ENCODE measurements at regions not wholly inside any gene's neighbourhood (a gene's known extent, or its start where the extent isn't known, plus 50 kb on each side); places are given as distances from the start of the nearest gene placed in this dataset.
A peak's percentile ranks its signal among the peaks of the same experiment; 100 is the strongest.

DNA sequence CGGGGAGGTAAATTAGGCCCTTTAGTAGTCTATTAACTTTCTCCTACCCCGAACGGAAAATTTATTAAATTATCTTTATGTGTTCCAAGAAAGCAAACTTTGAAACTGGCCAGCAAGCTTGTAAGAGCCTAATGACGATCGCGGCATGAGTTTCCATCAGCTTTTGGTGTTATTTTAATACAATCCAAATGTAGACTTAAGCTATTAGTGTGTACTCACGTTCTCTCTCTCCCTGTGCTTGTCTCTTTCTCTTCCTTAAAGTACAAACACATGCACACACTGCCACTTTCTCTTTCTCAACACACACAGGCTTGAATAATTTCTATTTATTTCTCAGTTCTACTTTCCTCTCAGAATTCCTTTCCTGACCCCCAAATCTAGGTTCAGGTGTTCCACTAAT, 108.8 kb upstream of the MME start:
- Histone ChIP-seq H3K36me3 (no peaks in the 10 kb centered on the region), H3K27me3 (no peaks in the 10 kb centered on the region), H3K9me3 (no peaks in the 10 kb centered on the region), H3K4me1 (peaks cover 0 to 15% of the 10 kb centered on the region in 2 donors), H3K4me3 (no peak overlapping the region), H3K27ac (peak overlapping the region; percentile 69 to 71)
- DNase-seq (no peak), ATAC-seq (peak; percentile 86)
- intact Hi-C loops (cut with DNase I), result no loop called here
- TF ChIP-seq CTCF (IDR thresholded peaks at IDR 0.05), result no peak

- ATAC-seq (peak; percentile 27), DNase-seq (no peak)
- intact Hi-C loops (cut with DNase I), result no loop called here
- no peaks in the 10 kb centered on the region for H3K36me3 ChIP-seq
- H3K9me3 ChIP-seq, result no peaks in the 10 kb centered on the region
- peaks cover 0 to 15% of the 10 kb centered on the region in 2 donors for H3K4me1 ChIP-seq
- H3K27me3 ChIP-seq, result no peaks in the 10 kb centered on the region
- no peak overlapping the region for H3K4me3 ChIP-seq
- peak overlapping the region in 1 of 2 donors; percentile 71 for H3K27ac ChIP-seq
- TF ChIP-seq CTCF (IDR thresholded peaks at IDR 0.05), result no peak
Measured at GRCh38 chr3:154970797-154971196, 109.3 kb upstream of the MME start.

DNA sequence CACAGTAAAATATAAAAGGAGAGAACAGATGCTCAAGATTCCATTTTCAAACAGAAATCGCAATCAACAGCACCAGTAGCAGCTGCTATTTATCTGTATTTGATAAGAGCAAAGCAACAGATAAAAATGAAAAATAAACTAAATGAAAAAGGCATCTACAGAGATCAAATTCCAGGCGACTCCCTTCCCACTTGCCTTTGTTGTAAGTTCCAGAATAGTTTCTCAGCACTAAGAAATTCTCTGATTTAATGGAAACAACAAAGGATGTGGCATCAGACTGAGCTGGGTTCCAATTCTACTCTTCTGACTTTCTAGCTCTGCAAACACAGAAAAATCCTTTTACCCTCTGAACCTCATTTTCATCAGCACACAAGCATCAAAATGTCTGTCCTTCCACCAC, 110.8 kb upstream of the MME start:
- Histone ChIP-seq H3K27me3 (no peaks in the 10 kb centered on the region), H3K9me3 (no peaks in the 10 kb centered on the region), H3K27ac (no peak overlapping the region), H3K4me1 (peaks cover 0 to 15% of the 10 kb centered on the region in 2 donors), H3K4me3 (no peak overlapping the region), H3K36me3 (no peaks in the 10 kb centered on the region)
- TF ChIP-seq CTCF (IDR thresholded peaks at IDR 0.05), result no peak
- intact Hi-C loops (cut with DNase I), result no loop called here
- ATAC-seq, result no peak
- no peak for DNase-seq

DNA sequence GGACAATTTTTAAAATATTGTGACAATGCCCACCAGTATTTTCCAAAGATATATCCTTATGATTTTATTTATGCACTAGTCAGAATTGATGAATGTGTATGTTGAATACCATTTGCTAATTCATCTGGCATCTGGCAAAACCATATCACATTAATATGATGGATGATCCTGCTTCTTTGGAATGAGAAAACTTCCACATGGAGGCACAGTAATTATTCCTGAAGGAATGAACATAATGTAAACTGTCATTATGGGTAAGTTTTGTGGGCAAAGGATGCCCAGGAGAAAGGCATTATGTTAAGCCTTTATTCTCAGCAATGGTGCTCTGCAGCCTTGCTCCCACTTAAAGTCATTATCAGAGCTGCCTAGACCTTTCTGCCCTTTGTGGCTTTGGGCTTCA, 113.0 kb upstream of the MME start:
- no peak for DNase-seq
- intact Hi-C loops (cut with DNase I), result no loop called here
- H3K4me1 ChIP-seq, result peaks cover 0 to 12% of the 10 kb centered on the region in 2 donors
- no peak for TF ChIP-seq CTCF (IDR thresholded peaks at IDR 0.05)
- H3K36me3 ChIP-seq, result no peaks in the 10 kb centered on the region
- H3K27ac ChIP-seq, result no peak overlapping the region
- no peaks in the 10 kb centered on the region for H3K27me3 ChIP-seq
- no peak for ATAC-seq
- no peak overlapping the region for H3K4me3 ChIP-seq
- no peaks in the 10 kb centered on the region for H3K9me3 ChIP-seq

- TF ChIP-seq CTCF (IDR thresholded peaks at IDR 0.05), result no peak
- intact Hi-C loops (cut with DNase I), result no loop called here
- no peaks in the 10 kb centered on the region for H3K27me3 ChIP-seq
- peaks cover 0 to under 1% of the 10 kb centered on the region in 2 donors for H3K9me3 ChIP-seq
- no peaks in the 10 kb centered on the region for H3K36me3 ChIP-seq
- DNase-seq, result no peak
- ATAC-seq, result no peak
- H3K4me3 ChIP-seq, result no peak overlapping the region
- no peaks in the 10 kb centered on the region for H3K4me1 ChIP-seq
- H3K27ac ChIP-seq, result no peak overlapping the region
Measured at GRCh38 chr3:154956815-154957214, 123.3 kb upstream of the MME start.
